ENCODE measurements at regions not wholly inside any gene's neighbourhood (a gene's known extent, or its start where the extent isn't known, plus 50 kb on each side); places are given as distances from the start of the nearest gene placed in this dataset.

DNA sequence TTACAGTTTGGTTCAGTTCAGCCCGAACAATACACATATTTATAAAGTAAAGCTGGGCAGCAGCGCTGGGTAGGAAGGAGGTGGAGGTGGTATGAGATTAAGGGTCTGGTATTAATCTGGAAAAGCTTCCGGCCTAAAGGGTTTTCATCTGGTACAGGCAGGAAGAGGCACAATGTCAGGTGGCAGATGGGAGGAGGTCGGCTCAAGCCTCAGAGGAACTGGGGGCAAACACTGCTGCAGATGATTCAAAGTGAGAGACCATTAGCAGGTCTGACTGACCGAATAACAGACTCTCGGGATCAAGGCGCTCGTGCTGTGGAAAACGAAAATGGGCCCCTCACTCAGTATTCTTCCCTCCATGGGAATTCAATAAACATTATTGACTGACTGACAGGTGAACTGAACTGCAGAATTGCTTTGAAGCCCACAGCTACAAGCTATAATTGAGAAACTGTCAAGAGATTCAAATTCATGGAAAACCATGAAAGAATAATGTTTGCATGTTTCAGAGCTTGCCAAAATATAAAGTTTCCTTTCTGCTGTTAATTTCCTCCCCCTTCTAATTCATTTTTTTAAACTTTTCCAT lies 75.3 kb downstream of the TMEM167A start:
- no peaks in the 10 kb centered on the region for H3K27me3 ChIP-seq (ENCODE audit: control insufficient read depth in 3 of 3, insufficient read depth in 3 of 3, low read length in 3 of 3)

DNA sequence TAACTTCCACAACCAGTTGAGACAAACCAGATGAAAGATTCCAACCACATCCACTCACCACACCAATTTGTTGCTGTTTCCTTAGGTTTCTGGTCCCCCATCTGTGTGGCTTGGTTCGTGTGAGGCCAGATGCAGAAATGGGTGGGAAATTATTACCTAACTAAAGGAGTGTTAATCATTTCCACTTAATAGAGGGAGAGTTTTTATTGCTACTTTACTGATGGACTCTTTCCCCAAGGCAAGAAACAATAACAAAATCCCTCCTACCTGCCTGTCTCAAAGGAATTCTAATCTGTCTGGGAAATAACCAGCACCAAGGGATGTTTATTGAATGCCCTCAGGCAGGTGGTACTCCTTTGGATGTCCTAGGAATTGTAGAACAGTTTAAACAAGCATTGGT lies 76.3 kb downstream of the TMEM167A start:
- H3K27me3 ChIP-seq (ENCODE audit: control insufficient read depth in 3 of 3, insufficient read depth in 3 of 3, low read length in 3 of 3): no peaks in the 10 kb centered on the region
- H3K9ac ChIP-seq (ENCODE audit: low read depth in 1 of 3, low read length in 3 of 3): no peak overlapping the region
- H3K4me3 ChIP-seq (ENCODE audit: low read length in 3 of 3): no peak overlapping the region
- no peaks in the 10 kb centered on the region for H3K4me1 ChIP-seq (ENCODE audit: control insufficient read depth in 3 of 3, insufficient read depth in 3 of 3, low read length in 3 of 3)
- H3K27ac ChIP-seq (ENCODE audit: low read depth, low read length): no peak overlapping the region
- no peaks in the 10 kb centered on the region for H3K9me3 ChIP-seq (ENCODE audit: control insufficient read depth in 3 of 3, low read length in 3 of 3)
- H3K36me3 ChIP-seq (ENCODE audit: control insufficient read depth in 3 of 3, insufficient read depth in 3 of 3, low read length in 3 of 3): no peaks in the 10 kb centered on the region

More for the DNA sequence above, 75.3 kb downstream of the TMEM167A start:
- Histone ChIP-seq H3K4me1 (ENCODE audit: control insufficient read depth in 3 of 3, insufficient read depth in 3 of 3, low read length in 3 of 3) (no peaks in the 10 kb centered on the region), H3K4me3 (ENCODE audit: low read length in 3 of 3) (no peak overlapping the region), H3K9ac (ENCODE audit: low read depth in 1 of 3, low read length in 3 of 3) (no peak overlapping the region), H3K9me3 (ENCODE audit: control insufficient read depth in 3 of 3, low read length in 3 of 3) (no peaks in the 10 kb centered on the region), H3K36me3 (ENCODE audit: control insufficient read depth in 3 of 3, insufficient read depth in 3 of 3, low read length in 3 of 3) (no peaks in the 10 kb centered on the region), H3K27ac (ENCODE audit: low read depth, low read length) (no peak overlapping the region)

DNA sequence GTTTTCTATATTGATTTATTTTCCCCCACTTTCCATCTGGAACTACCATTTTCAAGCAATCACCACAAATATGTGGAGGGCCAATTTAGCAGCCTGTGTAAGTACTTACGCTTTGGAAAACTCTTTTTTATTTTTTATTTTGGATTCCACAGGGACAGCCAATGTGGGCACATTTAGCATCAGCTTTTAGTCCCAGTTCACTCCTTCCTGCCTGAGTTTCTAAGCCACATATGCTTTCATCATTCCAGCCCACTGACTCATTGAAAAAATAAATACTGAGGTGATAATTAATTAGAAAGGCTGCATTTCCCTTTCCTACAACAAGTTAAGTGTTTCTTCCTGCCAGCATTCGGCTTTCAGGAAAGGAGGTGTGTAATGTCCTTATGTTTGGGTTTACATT lies 76.8 kb downstream of the TMEM167A start:
- Histone ChIP-seq H3K36me3 (ENCODE audit: control insufficient read depth in 3 of 3, insufficient read depth in 3 of 3, low read length in 3 of 3) (no peaks in the 10 kb centered on the region), H3K27ac (ENCODE audit: low read depth, low read length) (no peak overlapping the region), H3K27me3 (ENCODE audit: control insufficient read depth in 3 of 3, insufficient read depth in 3 of 3, low read length in 3 of 3) (no peaks in the 10 kb centered on the region), H3K9ac (ENCODE audit: low read depth in 1 of 3, low read length in 3 of 3) (no peak overlapping the region), H3K4me1 (ENCODE audit: control insufficient read depth in 3 of 3, insufficient read depth in 3 of 3, low read length in 3 of 3) (no peaks in the 10 kb centered on the region), H3K9me3 (ENCODE audit: control insufficient read depth in 3 of 3, low read length in 3 of 3) (no peaks in the 10 kb centered on the region), H3K4me3 (ENCODE audit: low read length in 3 of 3) (no peak overlapping the region)

DNA sequence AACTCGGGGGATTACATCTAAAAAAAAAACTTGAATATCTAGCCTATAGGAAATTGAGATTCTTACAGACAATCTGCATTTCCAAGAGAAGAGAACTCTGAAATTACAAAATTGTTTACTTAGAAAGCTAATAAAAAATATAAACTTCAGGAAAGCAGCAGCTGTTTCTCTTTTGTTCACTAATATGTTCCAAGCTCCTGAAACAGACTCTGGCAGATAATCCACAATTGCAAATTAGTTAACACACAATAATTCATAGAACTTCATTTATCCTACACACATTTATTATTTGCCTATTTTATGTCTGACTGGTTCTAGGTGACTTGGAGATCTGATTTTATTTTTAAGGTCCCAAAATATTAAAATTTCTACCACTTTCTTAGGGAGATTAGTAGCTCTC lies 83.8 kb downstream of the TMEM167A start:
- no peaks in the 10 kb centered on the region for H3K36me3 ChIP-seq (ENCODE audit: control insufficient read depth in 3 of 3, insufficient read depth in 3 of 3, low read length in 3 of 3)
- no peak overlapping the region for H3K27ac ChIP-seq (ENCODE audit: low read depth, low read length)
- no peak overlapping the region for H3K9ac ChIP-seq (ENCODE audit: low read depth in 1 of 3, low read length in 3 of 3)
- H3K4me1 ChIP-seq (ENCODE audit: control insufficient read depth in 3 of 3, insufficient read depth in 3 of 3, low read length in 3 of 3): no peaks in the 10 kb centered on the region
- no peaks in the 10 kb centered on the region for H3K9me3 ChIP-seq (ENCODE audit: control insufficient read depth in 3 of 3, low read length in 3 of 3)
- H3K27me3 ChIP-seq (ENCODE audit: control insufficient read depth in 3 of 3, insufficient read depth in 3 of 3, low read length in 3 of 3): no peaks in the 10 kb centered on the region
- H3K4me3 ChIP-seq (ENCODE audit: low read length in 3 of 3): no peak overlapping the region

DNA sequence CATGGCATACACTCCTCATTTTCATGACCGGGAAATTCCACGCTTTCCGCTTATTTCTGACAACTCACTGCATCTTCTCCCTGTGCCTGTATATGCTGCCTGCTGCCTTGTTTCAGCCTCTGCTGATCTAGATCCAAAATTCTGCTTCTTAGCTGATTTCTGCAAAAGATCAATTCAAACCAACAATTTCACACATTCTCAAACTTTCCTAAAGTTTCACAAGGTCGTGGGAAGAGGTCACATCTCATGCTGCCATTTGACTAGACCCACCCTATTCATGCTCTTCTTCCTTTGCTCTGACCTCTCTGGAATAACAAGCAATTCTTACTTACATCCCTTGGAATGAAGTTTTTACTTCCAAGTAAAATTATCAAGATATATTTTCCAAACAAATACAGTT lies 84.5 kb downstream of the TMEM167A start:
- Histone ChIP-seq H3K27ac (ENCODE audit: low read depth, low read length) (no peak overlapping the region), H3K27me3 (ENCODE audit: control insufficient read depth in 3 of 3, insufficient read depth in 3 of 3, low read length in 3 of 3) (no peaks in the 10 kb centered on the region), H3K4me1 (ENCODE audit: control insufficient read depth in 3 of 3, insufficient read depth in 3 of 3, low read length in 3 of 3) (no peaks in the 10 kb centered on the region), H3K36me3 (ENCODE audit: control insufficient read depth in 3 of 3, insufficient read depth in 3 of 3, low read length in 3 of 3) (no peaks in the 10 kb centered on the region), H3K9me3 (ENCODE audit: control insufficient read depth in 3 of 3, low read length in 3 of 3) (no peaks in the 10 kb centered on the region), H3K9ac (ENCODE audit: low read depth in 1 of 3, low read length in 3 of 3) (no peak overlapping the region), H3K4me3 (ENCODE audit: low read length in 3 of 3) (no peak overlapping the region)

DNA sequence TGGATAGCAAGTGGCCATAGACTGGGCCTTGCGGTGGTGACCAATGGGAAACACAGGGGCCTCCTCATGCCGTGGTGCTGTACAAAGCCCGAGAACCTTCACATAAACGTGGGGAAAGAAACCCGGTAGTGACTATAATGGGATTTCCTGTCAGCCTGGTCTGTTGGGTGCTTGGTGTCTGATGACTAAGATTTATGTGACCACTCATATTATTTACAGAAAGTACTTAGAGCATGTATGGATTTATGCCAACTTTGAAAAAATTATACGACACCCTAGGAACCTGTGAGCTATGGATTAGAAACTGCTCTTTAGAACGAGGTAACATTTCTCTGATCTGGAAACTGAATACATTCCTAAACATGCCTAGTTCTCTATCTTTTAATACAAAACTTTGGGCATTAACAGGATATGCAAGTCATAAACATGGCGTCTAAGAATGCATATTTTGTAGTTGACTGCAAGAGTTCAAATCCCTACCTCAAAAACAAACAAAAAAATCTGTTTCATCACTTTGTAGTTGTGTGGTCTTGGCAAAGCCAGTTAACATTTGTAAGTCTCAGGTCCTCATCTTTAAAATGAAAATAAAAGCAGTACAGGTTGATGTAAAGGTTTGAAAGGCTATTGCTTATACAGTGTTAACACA lies 85.4 kb downstream of the TMEM167A start:
- Histone ChIP-seq H3K9ac (ENCODE audit: low read depth in 1 of 3, low read length in 3 of 3) (no peak overlapping the region), H3K27me3 (ENCODE audit: control insufficient read depth in 3 of 3, insufficient read depth in 3 of 3, low read length in 3 of 3) (no peaks in the 10 kb centered on the region), H3K4me1 (ENCODE audit: control insufficient read depth in 3 of 3, insufficient read depth in 3 of 3, low read length in 3 of 3) (no peaks in the 10 kb centered on the region), H3K9me3 (ENCODE audit: control insufficient read depth in 3 of 3, low read length in 3 of 3) (no peaks in the 10 kb centered on the region), H3K36me3 (ENCODE audit: control insufficient read depth in 3 of 3, insufficient read depth in 3 of 3, low read length in 3 of 3) (no peaks in the 10 kb centered on the region), H3K27ac (ENCODE audit: low read depth, low read length) (no peak overlapping the region), H3K4me3 (ENCODE audit: low read length in 3 of 3) (no peak overlapping the region)

DNA sequence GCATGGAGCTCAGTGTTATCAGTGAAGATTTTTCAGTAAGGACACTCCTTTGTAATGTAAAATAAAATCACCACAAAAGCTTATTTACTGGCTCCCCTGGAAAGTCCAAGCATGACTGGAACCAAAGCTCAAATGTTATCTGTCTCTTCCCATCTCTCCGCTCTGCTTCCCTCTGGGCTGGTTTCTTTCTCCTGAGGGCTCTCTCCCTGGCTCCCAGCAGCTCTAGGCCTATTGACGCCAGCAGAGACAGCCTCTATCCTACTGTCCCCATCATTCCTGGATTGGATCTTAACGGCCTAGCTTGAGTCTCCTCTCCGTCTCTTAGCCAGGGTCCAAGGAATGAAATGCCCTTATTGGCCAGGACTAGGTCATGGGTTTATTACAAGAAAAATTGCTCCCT lies 86.1 kb downstream of the TMEM167A start:
- Histone ChIP-seq H3K4me3 (ENCODE audit: low read length in 3 of 3) (no peak overlapping the region), H3K27me3 (ENCODE audit: control insufficient read depth in 3 of 3, insufficient read depth in 3 of 3, low read length in 3 of 3) (no peaks in the 10 kb centered on the region), H3K9me3 (ENCODE audit: control insufficient read depth in 3 of 3, low read length in 3 of 3) (no peaks in the 10 kb centered on the region), H3K36me3 (ENCODE audit: control insufficient read depth in 3 of 3, insufficient read depth in 3 of 3, low read length in 3 of 3) (no peaks in the 10 kb centered on the region), H3K27ac (ENCODE audit: low read depth, low read length) (no peak overlapping the region), H3K9ac (ENCODE audit: low read depth in 1 of 3, low read length in 3 of 3) (no peak overlapping the region), H3K4me1 (ENCODE audit: control insufficient read depth in 3 of 3, insufficient read depth in 3 of 3, low read length in 3 of 3) (no peaks in the 10 kb centered on the region)

DNA sequence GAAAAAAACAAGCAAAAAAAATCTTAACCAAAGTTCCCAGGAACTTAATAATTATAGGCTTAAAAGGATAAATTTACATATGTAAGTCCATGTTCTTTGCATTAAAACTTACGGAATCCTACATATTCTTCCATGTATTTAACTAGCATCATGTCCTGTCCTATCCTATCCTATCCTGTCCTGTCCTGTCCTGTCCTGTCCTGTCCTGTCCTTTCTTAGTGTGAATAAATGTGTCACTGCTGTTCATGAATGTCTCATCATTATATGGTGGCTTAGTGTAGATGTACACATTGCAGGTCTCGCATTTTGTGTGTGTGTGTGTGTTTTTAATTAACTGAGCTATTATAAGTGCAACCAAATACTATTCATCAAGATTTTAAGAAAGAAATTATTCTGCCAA lies 90.0 kb downstream of the TMEM167A start:
- no peaks in the 10 kb centered on the region for H3K4me1 ChIP-seq (ENCODE audit: control insufficient read depth in 3 of 3, insufficient read depth in 3 of 3, low read length in 3 of 3)
- no peaks in the 10 kb centered on the region for H3K9me3 ChIP-seq (ENCODE audit: control insufficient read depth in 3 of 3, low read length in 3 of 3)
- H3K9ac ChIP-seq (ENCODE audit: low read depth in 1 of 3, low read length in 3 of 3): no peak overlapping the region
- no peaks in the 10 kb centered on the region for H3K27me3 ChIP-seq (ENCODE audit: control insufficient read depth in 3 of 3, insufficient read depth in 3 of 3, low read length in 3 of 3)
- no peak overlapping the region for H3K27ac ChIP-seq (ENCODE audit: low read depth, low read length)
- H3K36me3 ChIP-seq (ENCODE audit: control insufficient read depth in 3 of 3, insufficient read depth in 3 of 3, low read length in 3 of 3): no peaks in the 10 kb centered on the region
- H3K4me3 ChIP-seq (ENCODE audit: low read length in 3 of 3): no peak overlapping the region

DNA sequence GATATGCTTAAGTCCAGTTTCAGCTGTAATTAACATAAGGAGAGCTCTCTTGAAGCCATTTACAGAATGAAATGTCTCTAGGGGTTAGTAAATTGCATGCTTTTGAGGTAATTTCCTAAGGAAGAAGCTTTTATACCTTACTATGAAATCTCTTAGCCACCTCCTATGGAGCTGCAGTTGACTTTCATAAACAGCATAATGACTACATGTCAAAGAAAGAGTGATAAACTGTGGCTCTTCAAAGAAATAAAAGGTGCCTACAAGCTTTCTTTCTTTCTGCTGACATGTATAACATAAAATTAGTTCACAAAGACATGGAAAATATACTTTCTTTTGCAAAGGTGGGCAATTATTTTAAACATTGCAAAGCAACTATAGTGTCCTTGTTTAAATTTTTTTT lies 90.8 kb downstream of the TMEM167A start:
- Histone ChIP-seq H3K27ac (ENCODE audit: low read depth, low read length) (no peak overlapping the region), H3K4me3 (ENCODE audit: low read length in 3 of 3) (no peak overlapping the region), H3K36me3 (ENCODE audit: control insufficient read depth in 3 of 3, insufficient read depth in 3 of 3, low read length in 3 of 3) (no peaks in the 10 kb centered on the region), H3K9me3 (ENCODE audit: control insufficient read depth in 3 of 3, low read length in 3 of 3) (no peaks in the 10 kb centered on the region), H3K27me3 (ENCODE audit: control insufficient read depth in 3 of 3, insufficient read depth in 3 of 3, low read length in 3 of 3) (no peaks in the 10 kb centered on the region), H3K4me1 (ENCODE audit: control insufficient read depth in 3 of 3, insufficient read depth in 3 of 3, low read length in 3 of 3) (no peaks in the 10 kb centered on the region), H3K9ac (ENCODE audit: low read depth in 1 of 3, low read length in 3 of 3) (no peak overlapping the region)

DNA sequence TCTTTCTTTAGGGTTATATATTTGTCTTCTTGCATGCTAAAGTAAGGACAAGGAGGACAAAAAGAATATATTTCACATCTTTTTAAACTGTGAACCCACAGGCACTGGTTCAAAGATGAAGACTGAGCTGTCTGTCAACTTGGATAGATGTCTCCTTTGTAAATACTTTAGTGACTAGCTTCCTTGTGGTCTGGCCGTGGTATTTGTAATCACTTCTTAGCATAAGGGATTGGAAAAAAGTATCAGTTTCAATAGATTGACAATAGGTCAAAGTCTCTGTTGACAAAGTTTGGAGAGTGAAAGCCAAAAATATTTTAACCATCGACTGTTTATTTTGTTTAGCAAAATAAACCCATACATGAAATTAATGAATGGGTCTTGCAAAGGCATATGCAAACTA lies 91.4 kb downstream of the TMEM167A start:
- no peaks in the 10 kb centered on the region for H3K9me3 ChIP-seq (ENCODE audit: control insufficient read depth in 3 of 3, low read length in 3 of 3)
- no peaks in the 10 kb centered on the region for H3K27me3 ChIP-seq (ENCODE audit: control insufficient read depth in 3 of 3, insufficient read depth in 3 of 3, low read length in 3 of 3)
- no peak overlapping the region for H3K27ac ChIP-seq (ENCODE audit: low read depth, low read length)
- no peak overlapping the region for H3K9ac ChIP-seq (ENCODE audit: low read depth in 1 of 3, low read length in 3 of 3)
- H3K36me3 ChIP-seq (ENCODE audit: control insufficient read depth in 3 of 3, insufficient read depth in 3 of 3, low read length in 3 of 3): no peaks in the 10 kb centered on the region
- no peak overlapping the region for H3K4me3 ChIP-seq (ENCODE audit: low read length in 3 of 3)
- H3K4me1 ChIP-seq (ENCODE audit: control insufficient read depth in 3 of 3, insufficient read depth in 3 of 3, low read length in 3 of 3): no peaks in the 10 kb centered on the region

Measured in skeletal muscle tissue (tissue), 3 donors.